ENCODE measurements at regions not wholly inside any gene's neighbourhood (a gene's known extent, or its start where the extent isn't known, plus 50 kb on each side); places are given as distances from the start of the nearest gene placed in this dataset.

DNA sequence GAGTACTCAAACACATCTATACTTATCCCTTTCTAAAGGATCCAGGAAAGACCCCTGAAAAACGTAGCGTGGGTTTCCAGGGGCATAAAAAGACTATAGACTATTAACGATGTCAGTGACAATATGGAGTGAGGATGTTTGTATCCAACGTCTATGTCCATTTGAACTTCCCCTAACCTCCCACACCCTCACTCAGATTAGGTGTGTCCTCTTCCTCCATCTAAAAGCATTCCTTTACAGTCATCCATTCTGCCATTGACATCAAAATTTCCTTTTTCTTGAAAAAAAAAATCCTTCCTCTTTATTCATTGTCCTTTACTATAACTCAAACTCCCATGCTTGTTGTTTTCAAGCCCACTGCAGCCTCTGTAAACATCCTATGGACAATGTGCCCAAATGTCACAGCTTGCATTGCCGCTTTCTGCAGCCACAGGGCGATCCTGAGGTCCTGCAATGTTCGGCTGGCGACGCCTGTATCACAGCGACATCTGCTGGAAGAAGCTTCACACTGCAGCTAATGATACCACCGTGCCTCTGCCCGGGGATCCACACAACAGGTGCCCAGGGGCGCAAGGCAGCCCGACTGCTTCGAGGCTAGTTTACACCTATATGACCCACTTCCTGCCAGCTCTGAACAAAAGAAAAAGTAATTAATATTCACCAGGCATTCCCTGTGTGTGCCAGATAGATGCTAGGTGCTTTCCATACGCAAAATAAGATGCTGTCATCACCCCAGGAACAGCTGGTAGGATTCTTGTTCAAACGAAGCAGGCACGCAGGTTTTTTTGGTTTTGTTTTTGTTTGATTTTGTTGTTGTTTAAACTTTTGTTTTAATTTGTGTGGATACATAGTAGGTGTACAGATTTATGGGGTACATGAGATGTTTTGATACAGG is 267.9 kb upstream of the GHITM start:
- no peak overlapping the region for H3K4me3 ChIP-seq (ENCODE audit: low read depth, low read length)
- TF ChIP-seq, protein P1, sequence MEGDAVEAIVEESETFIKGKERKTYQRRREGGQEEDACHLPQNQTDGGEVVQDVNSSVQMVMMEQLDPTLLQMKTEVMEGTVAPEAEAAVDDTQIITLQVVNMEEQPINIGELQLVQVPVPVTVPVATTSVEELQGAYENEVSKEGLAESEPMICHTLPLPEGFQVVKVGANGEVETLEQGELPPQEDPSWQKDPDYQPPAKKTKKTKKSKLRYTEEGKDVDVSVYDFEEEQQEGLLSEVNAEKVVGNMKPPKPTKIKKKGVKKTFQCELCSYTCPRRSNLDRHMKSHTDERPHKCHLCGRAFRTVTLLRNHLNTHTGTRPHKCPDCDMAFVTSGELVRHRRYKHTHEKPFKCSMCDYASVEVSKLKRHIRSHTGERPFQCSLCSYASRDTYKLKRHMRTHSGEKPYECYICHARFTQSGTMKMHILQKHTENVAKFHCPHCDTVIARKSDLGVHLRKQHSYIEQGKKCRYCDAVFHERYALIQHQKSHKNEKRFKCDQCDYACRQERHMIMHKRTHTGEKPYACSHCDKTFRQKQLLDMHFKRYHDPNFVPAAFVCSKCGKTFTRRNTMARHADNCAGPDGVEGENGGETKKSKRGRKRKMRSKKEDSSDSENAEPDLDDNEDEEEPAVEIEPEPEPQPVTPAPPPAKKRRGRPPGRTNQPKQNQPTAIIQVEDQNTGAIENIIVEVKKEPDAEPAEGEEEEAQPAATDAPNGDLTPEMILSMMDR (IDR thresholded peaks at IDR 0.05; ENCODE audit: insufficient read depth, low read depth, low read length, missing control alignments) = peak; percentile 94
- peak; percentile 86 for DNase-seq (ENCODE audit: low read depth)

DNA sequence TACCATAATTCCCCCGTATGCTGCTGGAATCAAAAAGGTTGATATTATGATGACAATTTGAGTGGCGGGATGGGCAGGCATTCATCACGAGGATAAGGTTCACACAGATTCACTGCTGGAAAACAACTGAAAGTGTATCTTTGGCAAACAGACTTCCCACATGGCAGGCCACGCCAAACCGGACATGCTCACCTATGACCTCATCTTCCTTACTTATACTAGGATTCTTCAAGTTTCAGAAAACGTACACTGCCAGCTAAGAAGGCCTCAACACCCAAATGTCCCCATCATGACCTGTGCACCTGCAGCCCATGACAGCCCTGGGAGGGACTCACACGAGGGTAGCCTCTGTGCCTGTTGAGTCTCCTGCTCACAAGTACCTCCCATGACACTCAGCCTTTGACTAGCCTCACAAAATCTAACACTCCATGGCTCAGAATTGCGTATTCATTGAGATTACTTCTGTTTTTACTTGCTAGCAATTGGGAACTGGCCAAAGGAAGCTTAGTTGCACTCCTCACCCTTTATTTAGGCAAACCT is 259.0 kb upstream of the GHITM start:
- H3K4me3 ChIP-seq (ENCODE audit: low read depth, low read length) = no peak overlapping the region
- DNase-seq (ENCODE audit: low read depth) = no peak
- TF ChIP-seq, protein P1 (IDR thresholded peaks at IDR 0.05; ENCODE audit: insufficient read depth, low read depth, low read length, missing control alignments) = no peak

DNA sequence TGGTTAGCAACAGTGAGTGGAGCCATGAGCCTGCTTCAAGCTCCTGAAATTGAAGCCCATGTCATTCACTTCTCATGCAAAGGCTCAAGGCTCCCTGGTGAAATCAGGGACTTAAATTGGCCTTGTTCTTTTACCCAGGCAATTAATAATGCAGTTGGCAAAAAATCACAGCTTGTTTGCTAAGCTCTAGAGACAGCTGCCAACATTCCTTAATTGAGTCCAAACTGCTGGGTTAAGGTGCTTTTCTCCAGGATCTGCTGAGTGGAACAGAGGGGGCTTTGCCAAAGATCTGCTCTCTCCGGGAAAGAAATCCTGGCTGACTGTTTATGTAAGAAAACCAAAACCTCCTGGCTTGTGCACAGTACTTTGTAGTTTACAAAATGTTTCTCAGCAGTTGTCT is 257.6 kb upstream of the GHITM start:
- TF ChIP-seq, protein P1 (IDR thresholded peaks at IDR 0.05; ENCODE audit: insufficient read depth, low read depth, low read length, missing control alignments) = no peak
- H3K4me3 ChIP-seq (ENCODE audit: low read depth, low read length) = no peak overlapping the region
- DNase-seq (ENCODE audit: low read depth) = no peak

DNA sequence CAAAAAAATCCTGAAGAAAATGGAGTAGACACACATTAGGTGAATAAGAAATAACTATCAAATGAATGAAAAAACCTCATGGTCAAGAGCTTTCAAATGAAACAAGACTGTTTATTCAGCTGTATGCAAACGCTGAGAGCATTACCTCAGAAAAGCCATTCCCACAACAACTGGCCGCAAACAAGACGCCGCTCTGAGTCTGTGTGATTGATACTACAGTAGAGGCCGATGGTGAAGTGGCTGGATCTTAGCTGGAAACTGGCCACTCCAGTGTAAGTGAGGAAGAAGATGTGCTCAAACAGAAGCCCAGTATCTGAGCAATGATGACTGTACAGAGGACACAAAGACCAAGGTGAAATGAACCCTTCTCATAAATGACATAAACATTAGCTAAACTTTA is 252.4 kb upstream of the GHITM start:
- DNase-seq (ENCODE audit: low read depth) = no peak
- TF ChIP-seq, protein P1 (IDR thresholded peaks at IDR 0.05; ENCODE audit: insufficient read depth, low read depth, low read length, missing control alignments) = no peak
- H3K4me3 ChIP-seq (ENCODE audit: low read depth, low read length) = no peak overlapping the region

DNA sequence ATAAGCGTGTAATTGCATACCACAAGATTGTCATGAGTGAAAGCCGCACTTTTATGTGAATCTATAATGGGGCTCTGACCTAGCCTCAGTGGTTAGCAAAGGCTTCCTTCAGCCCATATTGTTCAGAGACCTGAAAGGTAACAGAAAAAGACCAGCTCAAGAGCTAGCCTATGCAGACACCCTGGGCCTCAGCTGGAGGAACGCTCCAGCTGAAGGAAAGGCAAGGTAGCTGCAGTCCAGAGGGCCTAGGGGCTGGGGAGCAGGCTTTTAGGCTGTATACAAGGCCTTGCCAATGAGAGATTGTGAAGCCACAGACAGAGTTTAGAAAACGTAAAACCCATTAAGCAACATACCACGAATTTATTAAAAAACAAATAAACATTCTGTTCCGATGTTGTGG is 246.6 kb upstream of the GHITM start:
- TF ChIP-seq, protein P1 (IDR thresholded peaks at IDR 0.05; ENCODE audit: insufficient read depth, low read depth, low read length, missing control alignments) = no peak
- no peak overlapping the region for H3K4me3 ChIP-seq (ENCODE audit: low read depth, low read length)
- DNase-seq (ENCODE audit: low read depth) = no peak

DNA sequence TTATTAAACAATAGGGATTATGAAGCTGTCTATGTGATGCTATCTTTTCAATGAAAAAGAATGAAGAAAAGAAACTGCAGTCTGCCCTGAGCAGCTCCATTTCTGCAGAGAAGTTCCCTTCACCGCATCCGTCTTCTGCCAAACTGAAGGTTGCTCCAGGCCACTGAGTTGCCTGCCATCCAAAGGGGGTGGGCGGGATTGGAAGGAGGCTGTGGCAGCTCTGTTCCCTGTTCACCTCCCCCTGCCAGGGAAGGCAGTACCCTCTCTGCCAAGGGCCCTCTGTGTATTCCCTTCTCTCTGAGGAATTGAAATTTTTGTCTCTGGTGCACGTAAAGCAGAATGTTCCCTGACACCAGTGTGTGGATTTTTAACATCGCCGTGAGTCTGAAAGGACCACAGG is 243.1 kb upstream of the GHITM start:
- no peak for DNase-seq (ENCODE audit: low read depth)
- TF ChIP-seq, protein P1 (IDR thresholded peaks at IDR 0.05; ENCODE audit: insufficient read depth, low read depth, low read length, missing control alignments) = no peak
- no peak overlapping the region for H3K4me3 ChIP-seq (ENCODE audit: low read depth, low read length)
